T-helper 1 cell (primary cell): ENCODE measurements at regions not wholly inside any gene's neighbourhood (a gene's known extent, or its start where the extent isn't known, plus 50 kb on each side); places are given as distances from the start of the nearest gene placed in this dataset.

Experiments
- DNase-seq, 5 donors: peaks; one replicate each; pipeline ENCODE4 v3.0.0-alpha.2; 2012 to 2020

- DNase-seq: no peak
Observed at GRCh38 chr21:36532769-36533467, 53.0 kb upstream of the CLDN14 start.

- no peak for DNase-seq
Observed at GRCh38 chr21:36533468-36533848, 53.5 kb upstream of the CLDN14 start.

- no peak for DNase-seq
Observed at GRCh38 chr21:36534656-36535055, 54.7 kb upstream of the CLDN14 start.

- no peak for DNase-seq
Observed at GRCh38 chr21:36535618-36536241, 55.8 kb upstream of the CLDN14 start.

GRCh38 chr21:36538761-36539160, 58.8 kb upstream of the CLDN14 start:
- DNase-seq: no peak

GRCh38 chr21:36539434-36540150, 59.7 kb upstream of the CLDN14 start:
- DNase-seq: no peak

- DNase-seq: no peak
Observed at GRCh38 chr21:36540700-36541099, 60.8 kb upstream of the CLDN14 start.

- no peak for DNase-seq
Observed at GRCh38 chr21:36541721-36542139, 61.8 kb upstream of the CLDN14 start.

GRCh38 chr21:36542312-36543101, 62.6 kb upstream of the CLDN14 start:
- no peak for DNase-seq

- DNase-seq: no peak
Observed at GRCh38 chr21:36543924-36544323, 64.0 kb upstream of the CLDN14 start.

GRCh38 chr21:36544545-36544944, 64.6 kb upstream of the CLDN14 start:
- DNase-seq: no peak

- DNase-seq: no peak
Observed at GRCh38 chr21:36545776-36546511, 66.0 kb upstream of the CLDN14 start.

GRCh38 chr21:36547464-36547863, 67.5 kb upstream of the CLDN14 start:
- no peak for DNase-seq

- no peak for DNase-seq
Observed at GRCh38 chr21:36548866-36549265, 68.9 kb upstream of the CLDN14 start.

GRCh38 chr21:36549470-36549869, 69.5 kb upstream of the CLDN14 start:
- no peak for DNase-seq

- no peak for DNase-seq
Observed at GRCh38 chr21:36550761-36551160, 70.8 kb upstream of the CLDN14 start.

GRCh38 chr21:36551321-36551720, 71.4 kb upstream of the CLDN14 start:
- DNase-seq: no peak

- no peak for DNase-seq
Observed at GRCh38 chr21:36551731-36552433, 72.0 kb upstream of the CLDN14 start.

GRCh38 chr21:36552434-36552785, 72.5 kb upstream of the CLDN14 start:
- DNase-seq: no peak

GRCh38 chr21:36553406-36553805, 73.5 kb upstream of the CLDN14 start:
- no peak for DNase-seq

GRCh38 chr21:36554411-36555157, 74.7 kb upstream of the CLDN14 start:
- DNase-seq: no peak
